HepG2 (cell line): ENCODE measurements at regions not wholly inside any gene's neighbourhood (a gene's known extent, or its start where the extent isn't known, plus 50 kb on each side); places are given as distances from the start of the nearest gene placed in this dataset.

Experiments used
- AKAP8 ChIP-seq: sonication (generic); formaldehyde crosslinking; IDR thresholded peaks from 2 replicates; pipeline ENCODE4 v1.5.1; 2020; ENCODE audit warnings: mild to moderate bottlenecking, missing genetic modification reagents
- HMG20B ChIP-seq: conservative IDR thresholded peaks from 2 replicates; pipeline ENCODE4 v1.6.1; 2016; ENCODE audit warnings: missing genetic modification reagents, missing compliant biosample characterization
- HNF1A ChIP-seq, 2 experiments: sonication (generic) in 1 of 2; formaldehyde crosslinking in 1 of 2; IDR thresholded peaks; 2 replicates each; pipeline versions ENCODE4 v1.4.0 to v1.6.1; 2016 to 2020; ENCODE audit warnings: borderline replicate concordance in 1 of 2, low read depth in 1 of 2, mild to moderate bottlenecking in 1 of 2, missing genetic modification reagents in 1 of 2
- JUN ChIP-seq: sonication (generic); formaldehyde crosslinking; IDR thresholded peaks from 2 replicates; pipeline ENCODE4 v1.4.0; 2020; ENCODE audit warnings: mild to moderate bottlenecking, missing genetic modification reagents
- RNF2 ChIP-seq: fragments of 450-650 bp; conservative IDR thresholded peaks from 2 replicates; pipeline ENCODE4 v1.6.1; 2016; ENCODE audit warnings: low read depth
- SIX1 ChIP-seq: sonication (generic); formaldehyde crosslinking; IDR thresholded peaks from 2 replicates; pipeline ENCODE4 v1.4.0; 2020; ENCODE audit warnings: missing genetic modification reagents, borderline replicate concordance
- SMARCC2 ChIP-seq: fragments of 450-650 bp; IDR thresholded peaks from 2 replicates; pipeline ENCODE4 v1.6.1; 2017; ENCODE audit warnings: antibody characterized with exemption, mild to moderate bottlenecking
- SMYD3 ChIP-seq: sonication (generic); formaldehyde crosslinking; IDR thresholded peaks from 2 replicates; pipeline ENCODE4 v1.8.1; 2023; ENCODE audit warnings: mild to moderate bottlenecking, missing genetic modification reagents
- SP1 ChIP-seq, 2 experiments: fragments of 450-650 bp in 1 of 2; sonication (generic) in 1 of 2; formaldehyde crosslinking in 1 of 2; IDR thresholded peaks; 2 replicates each; pipeline versions ENCODE4 v1.4.0 to v1.6.1; 2016 to 2020; ENCODE audit warnings: missing genetic modification reagents in 1 of 2
- SUZ12 ChIP-seq: fragments of 150-350 bp; IDR thresholded peaks from 2 replicates; pipeline ENCODE4 v1.6.1; 2014; ENCODE audit warnings: low read depth, low read length
- ZBTB42 ChIP-seq: sonication (generic); formaldehyde crosslinking; IDR thresholded peaks from 2 replicates; pipeline ENCODE4 v1.5.0; 2020; ENCODE audit warnings: mild to moderate bottlenecking, missing genetic modification reagents
- ZFP62 ChIP-seq: sonication (generic); formaldehyde crosslinking; IDR thresholded peaks from 2 replicates; pipeline ENCODE4 v1.4.0; 2020; ENCODE audit warnings: missing genetic modification reagents
- ZNF850 ChIP-seq: sonication (generic); formaldehyde crosslinking; conservative IDR thresholded peaks from 2 replicates; pipeline ENCODE4 v1.9.0; 2021; ENCODE audit warnings: mild to moderate bottlenecking, missing genetic modification reagents
- ZSCAN22 ChIP-seq: sonication (generic); formaldehyde crosslinking; IDR thresholded peaks from 2 replicates; pipeline ENCODE4 v1.4.0; 2020; ENCODE audit warnings: mild to moderate bottlenecking, missing genetic modification reagents
- TF ChIP-seq, protein P1 (sequence below): sonication (generic); formaldehyde crosslinking; IDR thresholded peaks from 2 replicates; pipeline ENCODE4 v1.4.0; 2020; ENCODE audit warnings: missing genetic modification reagents
- TF ChIP-seq, protein P2 (sequence below): sonication (generic); formaldehyde crosslinking; IDR thresholded peaks from 2 replicates; pipeline ENCODE4 v1.4.0; 2020; ENCODE audit warnings: missing genetic modification reagents
- TF ChIP-seq, protein P3 (sequence below): conservative IDR thresholded peaks from 2 replicates; pipeline ENCODE4 v1.6.1; 2018; ENCODE audit warnings: missing genetic modification reagents

GRCh38 chr15:26082221-26083109, 219.3 kb upstream of the ATP10A start (continued):
- TF ChIP-seq SMARCC2: no peak
- TF ChIP-seq, protein P1, sequence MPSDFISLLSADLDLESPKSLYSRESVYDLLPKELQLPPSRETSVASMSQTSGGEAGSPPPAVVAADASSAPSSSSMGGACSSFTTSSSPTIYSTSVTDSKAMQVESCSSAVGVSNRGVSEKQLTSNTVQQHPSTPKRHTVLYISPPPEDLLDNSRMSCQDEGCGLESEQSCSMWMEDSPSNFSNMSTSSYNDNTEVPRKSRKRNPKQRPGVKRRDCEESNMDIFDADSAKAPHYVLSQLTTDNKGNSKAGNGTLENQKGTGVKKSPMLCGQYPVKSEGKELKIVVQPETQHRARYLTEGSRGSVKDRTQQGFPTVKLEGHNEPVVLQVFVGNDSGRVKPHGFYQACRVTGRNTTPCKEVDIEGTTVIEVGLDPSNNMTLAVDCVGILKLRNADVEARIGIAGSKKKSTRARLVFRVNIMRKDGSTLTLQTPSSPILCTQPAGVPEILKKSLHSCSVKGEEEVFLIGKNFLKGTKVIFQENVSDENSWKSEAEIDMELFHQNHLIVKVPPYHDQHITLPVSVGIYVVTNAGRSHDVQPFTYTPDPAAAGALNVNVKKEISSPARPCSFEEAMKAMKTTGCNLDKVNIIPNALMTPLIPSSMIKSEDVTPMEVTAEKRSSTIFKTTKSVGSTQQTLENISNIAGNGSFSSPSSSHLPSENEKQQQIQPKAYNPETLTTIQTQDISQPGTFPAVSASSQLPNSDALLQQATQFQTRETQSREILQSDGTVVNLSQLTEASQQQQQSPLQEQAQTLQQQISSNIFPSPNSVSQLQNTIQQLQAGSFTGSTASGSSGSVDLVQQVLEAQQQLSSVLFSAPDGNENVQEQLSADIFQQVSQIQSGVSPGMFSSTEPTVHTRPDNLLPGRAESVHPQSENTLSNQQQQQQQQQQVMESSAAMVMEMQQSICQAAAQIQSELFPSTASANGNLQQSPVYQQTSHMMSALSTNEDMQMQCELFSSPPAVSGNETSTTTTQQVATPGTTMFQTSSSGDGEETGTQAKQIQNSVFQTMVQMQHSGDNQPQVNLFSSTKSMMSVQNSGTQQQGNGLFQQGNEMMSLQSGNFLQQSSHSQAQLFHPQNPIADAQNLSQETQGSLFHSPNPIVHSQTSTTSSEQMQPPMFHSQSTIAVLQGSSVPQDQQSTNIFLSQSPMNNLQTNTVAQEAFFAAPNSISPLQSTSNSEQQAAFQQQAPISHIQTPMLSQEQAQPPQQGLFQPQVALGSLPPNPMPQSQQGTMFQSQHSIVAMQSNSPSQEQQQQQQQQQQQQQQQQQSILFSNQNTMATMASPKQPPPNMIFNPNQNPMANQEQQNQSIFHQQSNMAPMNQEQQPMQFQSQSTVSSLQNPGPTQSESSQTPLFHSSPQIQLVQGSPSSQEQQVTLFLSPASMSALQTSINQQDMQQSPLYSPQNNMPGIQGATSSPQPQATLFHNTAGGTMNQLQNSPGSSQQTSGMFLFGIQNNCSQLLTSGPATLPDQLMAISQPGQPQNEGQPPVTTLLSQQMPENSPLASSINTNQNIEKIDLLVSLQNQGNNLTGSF: no peak
- no peak for TF ChIP-seq ZBTB42 (CRISPR knock-in tag)
- peak; percentile 67; the same call in 1 of the 2 replicates for TF ChIP-seq JUN
- TF ChIP-seq, protein P2, sequence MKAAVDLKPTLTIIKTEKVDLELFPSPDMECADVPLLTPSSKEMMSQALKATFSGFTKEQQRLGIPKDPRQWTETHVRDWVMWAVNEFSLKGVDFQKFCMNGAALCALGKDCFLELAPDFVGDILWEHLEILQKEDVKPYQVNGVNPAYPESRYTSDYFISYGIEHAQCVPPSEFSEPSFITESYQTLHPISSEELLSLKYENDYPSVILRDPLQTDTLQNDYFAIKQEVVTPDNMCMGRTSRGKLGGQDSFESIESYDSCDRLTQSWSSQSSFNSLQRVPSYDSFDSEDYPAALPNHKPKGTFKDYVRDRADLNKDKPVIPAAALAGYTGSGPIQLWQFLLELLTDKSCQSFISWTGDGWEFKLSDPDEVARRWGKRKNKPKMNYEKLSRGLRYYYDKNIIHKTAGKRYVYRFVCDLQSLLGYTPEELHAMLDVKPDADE (CRISPR knock-in tag): no peak
- TF ChIP-seq SP1 (IDR thresholded peaks at IDR 0.05): no peak
- no peak for TF ChIP-seq SP1 (CRISPR knock-in tag; IDR thresholded peaks at IDR 0.05)
- TF ChIP-seq SMYD3 (CRISPR knock-in tag): no peak
- 0 out of 2 replicates have a peak, but pooled peaks have one; percentile 29 for TF ChIP-seq ZSCAN22 (CRISPR knock-in tag)
- TF ChIP-seq HNF1A (IDR thresholded peaks at IDR 0.05; ENCODE audit: low read depth): no peak; the same call in 1 of the 2 replicates
- peak; percentile 47; the same call in 1 of the 2 replicates for TF ChIP-seq HNF1A (CRISPR knock-in tag; IDR thresholded peaks at IDR 0.05; ENCODE audit: borderline replicate concordance)
- TF ChIP-seq ZNF850: 0 out of 2 replicates have a peak, but pooled peaks have one; percentile 48
- TF ChIP-seq, protein P3, sequence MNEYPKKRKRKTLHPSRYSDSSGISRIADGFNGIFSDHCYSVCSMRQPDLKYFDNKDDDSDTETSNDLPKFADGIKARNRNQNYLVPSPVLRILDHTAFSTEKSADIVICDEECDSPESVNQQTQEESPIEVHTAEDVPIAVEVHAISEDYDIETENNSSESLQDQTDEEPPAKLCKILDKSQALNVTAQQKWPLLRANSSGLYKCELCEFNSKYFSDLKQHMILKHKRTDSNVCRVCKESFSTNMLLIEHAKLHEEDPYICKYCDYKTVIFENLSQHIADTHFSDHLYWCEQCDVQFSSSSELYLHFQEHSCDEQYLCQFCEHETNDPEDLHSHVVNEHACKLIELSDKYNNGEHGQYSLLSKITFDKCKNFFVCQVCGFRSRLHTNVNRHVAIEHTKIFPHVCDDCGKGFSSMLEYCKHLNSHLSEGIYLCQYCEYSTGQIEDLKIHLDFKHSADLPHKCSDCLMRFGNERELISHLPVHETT (CRISPR knock-in tag): no peak
- TF ChIP-seq HMG20B: no peak
- peak; percentile 61; the same call in 1 of the 2 replicates for TF ChIP-seq RNF2
- TF ChIP-seq SIX1 (CRISPR knock-in tag): no peak
- TF ChIP-seq AKAP8 (CRISPR knock-in tag): no peak
- no peak for TF ChIP-seq SUZ12
- no peak for TF ChIP-seq ZFP62 (CRISPR knock-in tag)
